HEK293 (cell line): ENCODE measurements at regions not wholly inside any gene's neighbourhood (a gene's known extent, or its start where the extent isn't known, plus 50 kb on each side); places are given as distances from the start of the nearest gene placed in this dataset.

Source experiments
- CTCF ChIA-PET: fragments of 350-600 bp; formaldehyde crosslinking; extraction: SDS; loops from one replicate; lab custom pipeline; 2021; ENCODE audit warnings: antibody characterized with exemption; lab: Yijun Ruan, JAX
- POLR2A ChIA-PET: fragments of 300-600 bp; formaldehyde crosslinking; extraction: SDS; loops from one replicate; lab custom pipeline; 2020; ENCODE audit warnings: antibody characterized with exemption, inconsistent platforms; lab: Yijun Ruan, JAX
- H3K27ac ChIP-seq: fragments of 200-500 bp; sonication (Bioruptor generic); 2 replicates; pipeline ENCODE4 v1.5.1; 2014; ENCODE audit warnings: low read depth, low read length, control low read depth, inconsistent platforms; ENCODE audit errors: extremely low read depth
- H3K36me3 ChIP-seq, 2 experiments: fragments of 200-500 bp in 1 of 2; sonication (Bioruptor generic) in 1 of 2; 1 replicate in 1 of 2; 2 replicates in 1 of 2; pipeline ENCODE4 v1.5.1; 2014 to 2017; ENCODE audit warnings: inconsistent platforms in 2 of 2, low read length in 2 of 2; ENCODE audit not compliant: control insufficient read depth in 2 of 2, insufficient read depth in 1 of 2
- H3K4me1 ChIP-seq: fragments of 200-500 bp; sonication (Bioruptor generic); 2 replicates; pipeline ENCODE4 v1.5.1; 2014; ENCODE audit warnings: mild to moderate bottlenecking, low read length, inconsistent platforms; ENCODE audit not compliant: control insufficient read depth, insufficient read depth
- H3K4me3 ChIP-seq: 2 replicates; pipeline ENCODE4 v1.5.1; 2011; ENCODE audit warnings: low read depth, mild to moderate bottlenecking, control low read depth, low read length, moderate library complexity
- H3K9me3 ChIP-seq: fragments of 200-500 bp; sonication (Bioruptor generic); 2 replicates; pipeline ENCODE4 v1.5.1; 2014; ENCODE audit warnings: low read depth, low read length, inconsistent platforms; ENCODE audit not compliant: control insufficient read depth, insufficient read depth
- AEBP2 ChIP-seq: fragments of 450-650 bp; formaldehyde crosslinking; IDR thresholded peaks from 2 replicates; pipeline ENCODE4 v1.5.1; 2016; ENCODE audit warnings: missing biosample characterization, missing genetic modification characterization, borderline replicate concordance
- BCL11B ChIP-seq: fragments of 450-650 bp; formaldehyde crosslinking; IDR thresholded peaks from 2 replicates; pipeline ENCODE4 v1.5.1; 2016; ENCODE audit warnings: low read depth, missing biosample characterization, missing genetic modification characterization
- EGR2 ChIP-seq: fragments of 450-650 bp; formaldehyde crosslinking; IDR thresholded peaks from 2 replicates; pipeline ENCODE4 v1.5.1; 2016; ENCODE audit warnings: low read depth, missing biosample characterization, missing genetic modification characterization
- FEZF1 ChIP-seq: fragments of 450-650 bp; formaldehyde crosslinking; IDR thresholded peaks from 2 replicates; pipeline ENCODE4 v1.5.1; 2016; ENCODE audit warnings: missing biosample characterization, missing genetic modification characterization
- GLIS1 ChIP-seq: fragments of 450-650 bp; formaldehyde crosslinking; IDR thresholded peaks from 2 replicates; pipeline ENCODE4 v1.5.1; 2016; ENCODE audit warnings: missing biosample characterization, missing genetic modification characterization
- PATZ1 ChIP-seq: fragments of 450-650 bp; formaldehyde crosslinking; IDR thresholded peaks from 2 replicates; pipeline ENCODE4 v1.5.1; 2016; ENCODE audit warnings: missing biosample characterization, missing genetic modification characterization
- PRDM10 ChIP-seq: fragments of 450-650 bp; formaldehyde crosslinking; IDR thresholded peaks from 2 replicates; pipeline ENCODE4 v1.5.1; 2016; ENCODE audit warnings: missing biosample characterization, missing genetic modification characterization
- TRIM28 ChIP-seq: IDR thresholded peaks from 2 replicates; pipeline ENCODE4 v1.6.1; 2011; ENCODE audit warnings: low read length, control low read depth, borderline replicate concordance
- ZBTB20 ChIP-seq: fragments of 450-650 bp; formaldehyde crosslinking; IDR thresholded peaks from 2 replicates; pipeline ENCODE4 v1.5.1; 2016; ENCODE audit warnings: missing biosample characterization, missing genetic modification characterization
- ZEB2 ChIP-seq: fragments of 450-650 bp; formaldehyde crosslinking; IDR thresholded peaks from 2 replicates; pipeline ENCODE4 v1.5.1; 2016; ENCODE audit warnings: missing biosample characterization, missing genetic modification characterization
- ZFHX2 ChIP-seq: fragments of 450-650 bp; formaldehyde crosslinking; conservative IDR thresholded peaks from 2 replicates; pipeline ENCODE4 v1.5.1; 2016; ENCODE audit warnings: missing biosample characterization, missing genetic modification characterization
- ZNF19 ChIP-seq: fragments of 450-650 bp; formaldehyde crosslinking; IDR thresholded peaks from 2 replicates; pipeline ENCODE4; 2016; ENCODE audit warnings: missing biosample characterization, missing genetic modification characterization, low read depth
- ZNF248 ChIP-seq: fragments of 450-650 bp; formaldehyde crosslinking; IDR thresholded peaks from 2 replicates; pipeline ENCODE4 v1.5.1; 2017; ENCODE audit warnings: missing biosample characterization, missing genetic modification characterization
- ZNF341 ChIP-seq: fragments of 450-650 bp; formaldehyde crosslinking; IDR thresholded peaks from 2 replicates; pipeline ENCODE4; 2016; ENCODE audit warnings: low read depth, missing biosample characterization, missing genetic modification characterization
- ZNF37A ChIP-seq: fragments of 450-650 bp; IDR thresholded peaks from 2 replicates; pipeline ENCODE4 v1.5.1; 2018; ENCODE audit warnings: missing biosample characterization, missing genetic modification characterization
- ZNF48 ChIP-seq: fragments of 450-650 bp; formaldehyde crosslinking; IDR thresholded peaks from 2 replicates; pipeline ENCODE4 v1.5.1; 2016; ENCODE audit warnings: missing biosample characterization, missing genetic modification characterization
- ZNF513 ChIP-seq: fragments of 450-650 bp; IDR thresholded peaks from 2 replicates; pipeline ENCODE4 v1.5.1; 2018; ENCODE audit warnings: missing biosample characterization, missing genetic modification characterization
- ZNF571 ChIP-seq: fragments of 450-650 bp; formaldehyde crosslinking; IDR thresholded peaks from 2 replicates; pipeline ENCODE4 v1.5.0; 2017; ENCODE audit warnings: missing biosample characterization, missing genetic modification characterization
- ZNF596 ChIP-seq: fragments of 450-650 bp; IDR thresholded peaks from 2 replicates; pipeline ENCODE4 v1.5.0; 2018; ENCODE audit warnings: missing biosample characterization, mild to moderate bottlenecking, missing genetic modification characterization, moderate library complexity
- ZNF664 ChIP-seq: fragments of 450-650 bp; formaldehyde crosslinking; IDR thresholded peaks from 2 replicates; pipeline ENCODE4 v1.5.1; 2016; ENCODE audit warnings: missing biosample characterization, missing genetic modification characterization
- ZNF747 ChIP-seq: fragments of 450-650 bp; formaldehyde crosslinking; IDR thresholded peaks from 2 replicates; pipeline ENCODE4 v1.5.1; 2016; ENCODE audit warnings: missing biosample characterization, missing genetic modification characterization

- TF ChIP-seq PATZ1 (tag by site-specific recombination) (no peak), ZNF571 (no peak)
These were observed 2060.5 kb downstream of the MAT2B start (continued) for GRCh38 chr5:165565911-165566310.

- H3K36me3 ChIP-seq: no peaks in the 10 kb centered on the region
- H3K9me3 ChIP-seq: no peaks in the 10 kb centered on the region
- H3K4me1 ChIP-seq: no peaks in the 10 kb centered on the region
- H3K27ac ChIP-seq: no peak overlapping the region
- POLR2A ChIA-PET: no interaction called here
- CTCF ChIA-PET: no interaction called here
- no peak overlapping the region for H3K4me3 ChIP-seq
- no peak for TF ChIP-seq ZNF596
- no peak for TF ChIP-seq TRIM28
- TF ChIP-seq ZNF19 (tag by site-specific recombination): no peak
- no peak for TF ChIP-seq ZNF248 (tag by site-specific recombination)
- TF ChIP-seq ZNF48: no peak
- no peak for TF ChIP-seq ZFHX2 (tag by site-specific recombination)
- no peak for TF ChIP-seq PRDM10 (tag by site-specific recombination)
- TF ChIP-seq BCL11B (tag by site-specific recombination): no peak
- no peak for TF ChIP-seq AEBP2 (tag by site-specific recombination)
- TF ChIP-seq GLIS1 (tag by site-specific recombination): no peak
- no peak for TF ChIP-seq ZNF747 (tag by site-specific recombination)
- TF ChIP-seq ZNF513 (tag by site-specific recombination): no peak
- no peak for TF ChIP-seq ZBTB20 (tag by site-specific recombination)
- no peak for TF ChIP-seq ZEB2 (tag by site-specific recombination)
- TF ChIP-seq FEZF1: no peak
- TF ChIP-seq ZNF664 (tag by site-specific recombination): no peak
- TF ChIP-seq ZNF341 (tag by site-specific recombination): no peak
- no peak for TF ChIP-seq EGR2 (tag by site-specific recombination)
- no peak for TF ChIP-seq ZNF37A (tag by site-specific recombination)
These were observed 2064.1 kb downstream of the MAT2B start for GRCh38 chr5:165569551-165569950.
